PFSK-1 (cell line): ENCODE measurements at regions not wholly inside any gene's neighbourhood (a gene's known extent, or its start where the extent isn't known, plus 50 kb on each side); places are given as distances from the start of the nearest gene placed in this dataset.

ENCODE experiments used
- FOXP2 ChIP-seq: optimal IDR thresholded peaks from 2 replicates; pipeline ENCODE3; 2011; ENCODE audit warnings: borderline replicate concordance, control low read depth, inconsistent platforms; ENCODE audit not compliant: insufficient read depth; ENCODE audit errors: extremely low read length, extremely low read depth
- POLR2AphosphoS5 ChIP-seq: IDR thresholded peaks from 2 replicates; pipeline ENCODE4 v1.6.1; 2012; ENCODE audit warnings: low read depth, mild to moderate bottlenecking, control low read depth, low read length, moderate library complexity
- SIN3A ChIP-seq: IDR thresholded peaks from 2 replicates; pipeline ENCODE4 v1.6.1; 2012; ENCODE audit warnings: mild to moderate bottlenecking, low read length, moderate library complexity, borderline replicate concordance; ENCODE audit not compliant: insufficient read depth
- TAF1 ChIP-seq: IDR thresholded peaks from 2 replicates; pipeline ENCODE4 v1.6.1; 2012; ENCODE audit warnings: low read length, control low read depth, borderline replicate concordance; ENCODE audit not compliant: insufficient read depth
- TF ChIP-seq, protein P1 (sequence below), 2 experiments: IDR thresholded peaks; 2 replicates each; pipeline versions ENCODE4 v1.6.1 to v1.8.0; 2011 to 2012; ENCODE audit warnings: low read depth in 2 of 2, low read length in 2 of 2, control low read depth in 1 of 2, inconsistent platforms in 1 of 2, mild to moderate bottlenecking in 1 of 2, moderate library complexity in 1 of 2; ENCODE audit not compliant: insufficient read depth in 1 of 2

GRCh38 chr18:64983497-64984238 is 767.1 kb upstream of the CDH7 start:
- TF ChIP-seq, protein P1, sequence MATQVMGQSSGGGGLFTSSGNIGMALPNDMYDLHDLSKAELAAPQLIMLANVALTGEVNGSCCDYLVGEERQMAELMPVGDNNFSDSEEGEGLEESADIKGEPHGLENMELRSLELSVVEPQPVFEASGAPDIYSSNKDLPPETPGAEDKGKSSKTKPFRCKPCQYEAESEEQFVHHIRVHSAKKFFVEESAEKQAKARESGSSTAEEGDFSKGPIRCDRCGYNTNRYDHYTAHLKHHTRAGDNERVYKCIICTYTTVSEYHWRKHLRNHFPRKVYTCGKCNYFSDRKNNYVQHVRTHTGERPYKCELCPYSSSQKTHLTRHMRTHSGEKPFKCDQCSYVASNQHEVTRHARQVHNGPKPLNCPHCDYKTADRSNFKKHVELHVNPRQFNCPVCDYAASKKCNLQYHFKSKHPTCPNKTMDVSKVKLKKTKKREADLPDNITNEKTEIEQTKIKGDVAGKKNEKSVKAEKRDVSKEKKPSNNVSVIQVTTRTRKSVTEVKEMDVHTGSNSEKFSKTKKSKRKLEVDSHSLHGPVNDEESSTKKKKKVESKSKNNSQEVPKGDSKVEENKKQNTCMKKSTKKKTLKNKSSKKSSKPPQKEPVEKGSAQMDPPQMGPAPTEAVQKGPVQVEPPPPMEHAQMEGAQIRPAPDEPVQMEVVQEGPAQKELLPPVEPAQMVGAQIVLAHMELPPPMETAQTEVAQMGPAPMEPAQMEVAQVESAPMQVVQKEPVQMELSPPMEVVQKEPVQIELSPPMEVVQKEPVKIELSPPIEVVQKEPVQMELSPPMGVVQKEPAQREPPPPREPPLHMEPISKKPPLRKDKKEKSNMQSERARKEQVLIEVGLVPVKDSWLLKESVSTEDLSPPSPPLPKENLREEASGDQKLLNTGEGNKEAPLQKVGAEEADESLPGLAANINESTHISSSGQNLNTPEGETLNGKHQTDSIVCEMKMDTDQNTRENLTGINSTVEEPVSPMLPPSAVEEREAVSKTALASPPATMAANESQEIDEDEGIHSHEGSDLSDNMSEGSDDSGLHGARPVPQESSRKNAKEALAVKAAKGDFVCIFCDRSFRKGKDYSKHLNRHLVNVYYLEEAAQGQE (IDR thresholded peaks at IDR 0.05; ENCODE audit: insufficient read depth in 1 of 2, low read depth in 2 of 2, low read length in 2 of 2): no peak
- TF ChIP-seq POLR2AphosphoS5 (no peak), SIN3A (no peak), FOXP2 (no peak), TAF1 (no peak)

- TF ChIP-seq FOXP2: no peak
- no peak for TF ChIP-seq POLR2AphosphoS5
Measured at GRCh38 chr18:64982414-64983055, 768.3 kb upstream of the CDH7 start.

- TF ChIP-seq SIN3A: no peak
- no peak for TF ChIP-seq POLR2AphosphoS5
- TF ChIP-seq, protein P1 (IDR thresholded peaks at IDR 0.05; ENCODE audit: insufficient read depth in 1 of 2, low read depth in 2 of 2, low read length in 2 of 2): no peak
- TF ChIP-seq TAF1: no peak
- TF ChIP-seq FOXP2: no peak
Measured at GRCh38 chr18:64981915-64982314, 768.9 kb upstream of the CDH7 start.

- TF ChIP-seq, protein P1 (IDR thresholded peaks at IDR 0.05; ENCODE audit: insufficient read depth in 1 of 2, low read depth in 2 of 2, low read length in 2 of 2): no peak
- TF ChIP-seq SIN3A (no peak), TAF1 (no peak), POLR2AphosphoS5 (no peak)
Measured at GRCh38 chr18:64979791-64980190, 771.0 kb upstream of the CDH7 start.

DNA sequence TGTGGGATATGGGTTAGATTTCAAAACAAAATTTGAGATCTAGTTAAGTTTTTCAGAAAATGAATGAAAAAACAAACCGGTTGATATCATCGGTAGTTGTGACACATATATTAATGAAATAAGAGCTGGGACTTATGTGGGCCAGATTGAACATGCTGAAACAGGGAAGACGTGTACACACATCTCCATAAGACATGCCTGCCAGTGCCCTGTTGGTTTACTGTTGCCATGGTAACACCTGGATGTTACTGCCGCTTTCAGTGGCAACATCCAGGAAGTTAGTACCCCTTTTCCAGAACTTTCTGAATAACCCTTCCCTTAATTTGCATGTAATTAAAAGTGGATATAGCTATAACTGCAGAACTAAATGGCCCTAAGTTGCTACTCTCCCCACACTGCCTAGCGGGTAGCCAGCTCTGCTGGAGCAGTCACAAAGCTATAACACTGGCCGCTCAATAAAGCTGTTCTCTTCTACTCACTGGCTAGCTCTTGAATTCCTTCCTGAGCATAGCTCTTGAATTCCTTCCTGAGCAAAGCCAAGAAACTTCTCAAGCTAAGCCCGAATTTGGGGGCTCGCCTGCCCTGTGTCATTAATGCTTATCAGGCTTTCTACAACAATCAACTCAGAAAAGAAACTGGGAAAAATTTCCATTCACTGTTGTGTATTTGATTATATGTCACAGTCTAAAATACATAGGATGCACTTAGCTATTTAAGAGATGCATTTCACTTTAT is 776.3 kb upstream of the CDH7 start:
- no peak for TF ChIP-seq FOXP2
- no peak for TF ChIP-seq TAF1
- TF ChIP-seq POLR2AphosphoS5: no peak

DNA sequence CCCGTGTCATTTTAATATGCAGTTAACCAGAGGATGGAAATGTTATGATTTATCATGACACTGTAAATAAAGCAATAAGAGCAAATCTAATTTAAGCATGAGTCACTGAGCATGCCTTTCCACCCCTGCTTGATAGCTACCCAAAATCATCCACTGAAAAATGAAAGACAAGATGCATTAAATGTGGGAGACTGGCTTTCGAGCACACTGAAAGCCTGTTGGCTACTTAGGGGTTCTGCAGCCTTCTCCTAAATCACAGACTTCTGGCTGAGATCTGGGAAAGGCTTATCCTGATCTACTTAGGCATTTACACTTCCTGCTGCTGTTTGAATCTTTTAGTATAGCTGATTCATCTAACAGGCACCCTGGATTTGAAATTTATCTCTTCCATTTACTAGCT is 778.3 kb upstream of the CDH7 start:
- no peak for TF ChIP-seq POLR2AphosphoS5
- TF ChIP-seq, protein P1 (IDR thresholded peaks at IDR 0.05; ENCODE audit: insufficient read depth in 1 of 2, low read depth in 2 of 2, low read length in 2 of 2): no peak
- no peak for TF ChIP-seq FOXP2
- TF ChIP-seq TAF1: no peak
- TF ChIP-seq SIN3A: no peak
